ENCODE measurements at regions not wholly inside any gene's neighbourhood (a gene's known extent, or its start where the extent isn't known, plus 50 kb on each side); places are given as distances from the start of the nearest gene placed in this dataset.

- CTCF ChIA-PET = no interaction called here
- DNase-seq (ENCODE audit: extremely low spot score) = no peak
- POLR2A ChIA-PET = no interaction called here
- TF ChIP-seq CTBP1 (IDR thresholded peaks at IDR 0.05; ENCODE audit: borderline replicate concordance) = no peak
- TF ChIP-seq LEF1 (IDR thresholded peaks at IDR 0.05; ENCODE audit: borderline replicate concordance) = no peak
- no peak for TF ChIP-seq PKNOX1 (IDR thresholded peaks at IDR 0.05)
- TF ChIP-seq TARDBP (IDR thresholded peaks at IDR 0.05) = no peak
Measured at GRCh38 chr12:83796531-83796930, 1109.8 kb downstream of the TMTC2 start.

GRCh38 chr12:83793616-83794015 is 1106.9 kb downstream of the TMTC2 start:
- TF ChIP-seq ARNT (IDR thresholded peaks at IDR 0.05) = no peak
- DNase-seq (ENCODE audit: extremely low spot score) = no peak
- ChIA-PET CTCF (no interaction called here), POLR2A (no interaction called here)

GRCh38 chr12:83784298-83784890 is 1097.7 kb downstream of the TMTC2 start:
- TF ChIP-seq ELF4 (IDR thresholded peaks at IDR 0.05) (no peak), L3MBTL2 (conservative IDR thresholded peaks at IDR 0.05) (no peak), PKNOX1 (IDR thresholded peaks at IDR 0.05) (no peak), NFRKB (IDR thresholded peaks at IDR 0.05) (no peak)
- ChIA-PET CTCF (no interaction called here), POLR2A (no interaction called here)

GRCh38 chr12:83779526-83779925 is 1092.8 kb downstream of the TMTC2 start:
- no peak for DNase-seq (ENCODE audit: extremely low spot score)
- TF ChIP-seq SP1 (IDR thresholded peaks at IDR 0.05) (no peak), PKNOX1 (IDR thresholded peaks at IDR 0.05) (no peak), CTBP1 (IDR thresholded peaks at IDR 0.05; ENCODE audit: borderline replicate concordance) (no peak), ELF4 (IDR thresholded peaks at IDR 0.05) (no peak), BHLHE40 (IDR thresholded peaks at IDR 0.05; ENCODE audit: borderline replicate concordance) (no peak), ARNT (IDR thresholded peaks at IDR 0.05) (no peak), FOXA1 (IDR thresholded peaks at IDR 0.05) (no peak)
- ChIA-PET CTCF (no interaction called here), POLR2A (no interaction called here)

More at GRCh38 chr12:83784298-83784890, 1097.7 kb downstream of the TMTC2 start:
- no peak for DNase-seq (ENCODE audit: extremely low spot score)

GRCh38 chr12:83769151-83769550 is 1082.4 kb downstream of the TMTC2 start:
- ChIA-PET POLR2A (no interaction called here), CTCF (no interaction called here)
- no peak for DNase-seq (ENCODE audit: extremely low spot score)
- no peak for TF ChIP-seq BHLHE40 (IDR thresholded peaks at IDR 0.05; ENCODE audit: borderline replicate concordance)
- TF ChIP-seq FOXK2 (IDR thresholded peaks at IDR 0.05) = no peak
- TF ChIP-seq HDGF (IDR thresholded peaks at IDR 0.05; ENCODE audit: borderline replicate concordance) = no peak
- no peak for TF ChIP-seq ARNT (IDR thresholded peaks at IDR 0.05)
- no peak for TF ChIP-seq NFRKB (IDR thresholded peaks at IDR 0.05)
- TF ChIP-seq SP1 (IDR thresholded peaks at IDR 0.05) = no peak
- TF ChIP-seq FOXM1 (IDR thresholded peaks at IDR 0.05; ENCODE audit: borderline replicate concordance) = no peak
- no peak for TF ChIP-seq SUZ12 (IDR thresholded peaks at IDR 0.05)
- no peak for TF ChIP-seq FOXA1 (IDR thresholded peaks at IDR 0.05)
- no peak for TF ChIP-seq L3MBTL2 (conservative IDR thresholded peaks at IDR 0.05)
- TF ChIP-seq ZNF384 (IDR thresholded peaks at IDR 0.05) = no peak
- TF ChIP-seq TARDBP (IDR thresholded peaks at IDR 0.05) = no peak
- TF ChIP-seq CTBP1 (IDR thresholded peaks at IDR 0.05; ENCODE audit: borderline replicate concordance) = no peak

GRCh38 chr12:83767723-83768122 is 1081.0 kb downstream of the TMTC2 start:
- TF ChIP-seq FOXK2 (IDR thresholded peaks at IDR 0.05) (no peak), SP1 (IDR thresholded peaks at IDR 0.05) (no peak), PKNOX1 (IDR thresholded peaks at IDR 0.05) (no peak), HDGF (IDR thresholded peaks at IDR 0.05; ENCODE audit: borderline replicate concordance) (no peak), ZNF384 (IDR thresholded peaks at IDR 0.05) (no peak), CTBP1 (IDR thresholded peaks at IDR 0.05; ENCODE audit: borderline replicate concordance) (no peak), FOXM1 (IDR thresholded peaks at IDR 0.05; ENCODE audit: borderline replicate concordance) (no peak), NFRKB (IDR thresholded peaks at IDR 0.05) (no peak), L3MBTL2 (conservative IDR thresholded peaks at IDR 0.05) (no peak), LEF1 (IDR thresholded peaks at IDR 0.05; ENCODE audit: borderline replicate concordance) (no peak), ARNT (IDR thresholded peaks at IDR 0.05) (no peak), BHLHE40 (IDR thresholded peaks at IDR 0.05; ENCODE audit: borderline replicate concordance) (no peak), FOXA1 (IDR thresholded peaks at IDR 0.05) (no peak), SUZ12 (IDR thresholded peaks at IDR 0.05) (no peak), TARDBP (IDR thresholded peaks at IDR 0.05) (no peak), ELF4 (IDR thresholded peaks at IDR 0.05) (no peak)
- POLR2A ChIA-PET = no interaction called here
- DNase-seq (ENCODE audit: extremely low spot score) = no peak
- CTCF ChIA-PET = no interaction called here

- peak; percentile 6 for DNase-seq (ENCODE audit: extremely low spot score)
- ChIA-PET POLR2A (no interaction called here), CTCF (no interaction called here)
- TF ChIP-seq PKNOX1 (IDR thresholded peaks at IDR 0.05) = peak; percentile 32; the same call in 1 of the 2 replicates
- TF ChIP-seq SUZ12 (IDR thresholded peaks at IDR 0.05) = no peak
- TF ChIP-seq TARDBP (IDR thresholded peaks at IDR 0.05) = no peak
- no peak for TF ChIP-seq CTBP1 (IDR thresholded peaks at IDR 0.05; ENCODE audit: borderline replicate concordance)
- no peak for TF ChIP-seq ZNF384 (IDR thresholded peaks at IDR 0.05)
- TF ChIP-seq SP1 (IDR thresholded peaks at IDR 0.05) = no peak
- TF ChIP-seq ELF4 (IDR thresholded peaks at IDR 0.05) = no peak
- TF ChIP-seq BHLHE40 (IDR thresholded peaks at IDR 0.05; ENCODE audit: borderline replicate concordance) = no peak
Measured at GRCh38 chr12:83763425-83763824, 1076.7 kb downstream of the TMTC2 start.
